ENCODE measurements at regions not wholly inside any gene's neighbourhood (a gene's known extent, or its start where the extent isn't known, plus 50 kb on each side); places are given as distances from the start of the nearest gene placed in this dataset.

- H3K4me3 ChIP-seq (replicated peaks in 1 of 3) = no peak overlapping the region
- intact Hi-C loops (cut with DNase I) = no loop called here
- WGBS, 2 donors = 87 to 96% methylated on average over 1 of the region's 1 CpG
Observed at GRCh38 chr2:220181165-220181564, 553.7 kb downstream of the SLC4A3 start.

GRCh38 chr2:220182790-220183189, 555.4 kb downstream of the SLC4A3 start:
- TF ChIP-seq POLR2A (IDR thresholded peaks at IDR 0.05) (no peak), CTCF (IDR thresholded peaks at IDR 0.05) (no peak)
- intact Hi-C loops (cut with DNase I) = no loop called here
- no peak overlapping the region for H3K4me3 ChIP-seq (replicated peaks in 1 of 3)
- H3K27me3 ChIP-seq = no peaks in the 10 kb centered on the region
- H3K9me3 ChIP-seq = no peaks in the 10 kb centered on the region
- no peaks in the 10 kb centered on the region for H3K4me1 ChIP-seq
- no peaks in the 10 kb centered on the region for H3K36me3 ChIP-seq
- H3K27ac ChIP-seq = no peak overlapping the region
- DNase-seq = no peak
- WGBS, 2 donors = 69 to 75% methylated on average over 3 of the region's 3 CpGs

More at GRCh38 chr2:220181165-220181564, 553.7 kb downstream of the SLC4A3 start:
- no peaks in the 10 kb centered on the region for H3K36me3 ChIP-seq
- no peak for TF ChIP-seq POLR2A (IDR thresholded peaks at IDR 0.05)
- no peak for TF ChIP-seq CTCF (IDR thresholded peaks at IDR 0.05)
- no peaks in the 10 kb centered on the region for H3K4me1 ChIP-seq
- no peak overlapping the region for H3K27ac ChIP-seq
- DNase-seq = no peak
- H3K9me3 ChIP-seq = no peaks in the 10 kb centered on the region
- no peaks in the 10 kb centered on the region for H3K27me3 ChIP-seq

GRCh38 chr2:220185766-220186305, 558.4 kb downstream of the SLC4A3 start:
- no peak for DNase-seq
- H3K36me3 ChIP-seq = no peaks in the 10 kb centered on the region
- H3K27me3 ChIP-seq = no peaks in the 10 kb centered on the region
- TF ChIP-seq CTCF (IDR thresholded peaks at IDR 0.05) = no peak
- TF ChIP-seq POLR2A (IDR thresholded peaks at IDR 0.05) = no peak
- no peak overlapping the region for H3K27ac ChIP-seq
- 72 to 73% methylated on average over 2 of the region's 2 CpGs for WGBS, 2 donors
- intact Hi-C loops (cut with DNase I) = no loop called here
- no peaks in the 10 kb centered on the region for H3K9me3 ChIP-seq
- no peak overlapping the region for H3K4me3 ChIP-seq (replicated peaks in 1 of 3)
- H3K4me1 ChIP-seq = no peaks in the 10 kb centered on the region

GRCh38 chr2:220188031-220188430, 560.6 kb downstream of the SLC4A3 start:
- 92 to 98% methylated on average over 2 of the region's 2 CpGs for WGBS, 2 donors
- no peak for DNase-seq
- Histone ChIP-seq H3K27me3 (no peaks in the 10 kb centered on the region), H3K27ac (no peak overlapping the region), H3K36me3 (no peaks in the 10 kb centered on the region), H3K9me3 (no peaks in the 10 kb centered on the region), H3K4me1 (no peaks in the 10 kb centered on the region), H3K4me3 (replicated peaks in 1 of 3) (no peak overlapping the region)
- TF ChIP-seq POLR2A (IDR thresholded peaks at IDR 0.05) (no peak), CTCF (IDR thresholded peaks at IDR 0.05) (no peak)
- intact Hi-C loops (cut with DNase I) = no loop called here

- H3K27ac ChIP-seq = no peak overlapping the region
- TF ChIP-seq CTCF (IDR thresholded peaks at IDR 0.05) = no peak
- TF ChIP-seq POLR2A (IDR thresholded peaks at IDR 0.05) = no peak
- 0 to 57% methylated on average over 1 of the region's 1 CpG for WGBS, 2 donors
- DNase-seq = no peak
- no peaks in the 10 kb centered on the region for H3K9me3 ChIP-seq
- H3K4me3 ChIP-seq (replicated peaks in 1 of 3) = no peak overlapping the region
- no peaks in the 10 kb centered on the region for H3K4me1 ChIP-seq
- no peaks in the 10 kb centered on the region for H3K36me3 ChIP-seq
- intact Hi-C loops (cut with DNase I) = no loop called here
- H3K27me3 ChIP-seq = no peaks in the 10 kb centered on the region
Observed at GRCh38 chr2:220191031-220191430, 563.6 kb downstream of the SLC4A3 start.

All from thyroid gland (tissue), 4 donors.